ENCODE measurements at regions not wholly inside any gene's neighbourhood (a gene's known extent, or its start where the extent isn't known, plus 50 kb on each side); places are given as distances from the start of the nearest gene placed in this dataset.

GRCh38 chr15:97791824-97792792 is 168.4 kb upstream of the ARRDC4 start:
- H3K36me3 ChIP-seq (ENCODE audit: control insufficient read depth, insufficient read depth, low read length): no peaks in the 10 kb centered on the region
- Mint-ChIP-seq H3K27ac (ENCODE audit: unreplicated experiment) (no peak overlapping the region), H3K4me1 (ENCODE audit: low read depth, unreplicated experiment) (no peaks in the 10 kb centered on the region), H3K36me3 (ENCODE audit: insufficient read depth, unreplicated experiment) (no peaks in the 10 kb centered on the region), H3K9me3 (ENCODE audit: unreplicated experiment) (no peaks in the 10 kb centered on the region), H3K27me3 (ENCODE audit: insufficient read depth, unreplicated experiment) (peaks cover 11% of the 10 kb centered on the region), H3K4me3 (ENCODE audit: unreplicated experiment) (no peak overlapping the region)
- intact Hi-C loops (cut with micrococcal nuclease; ENCODE audit: unreplicated experiment): no loop called here
- H3K9me3 ChIP-seq: no peaks in the 10 kb centered on the region
- no TSS peak for BruUV-seq (replicated peaks)
- H3K4me1 ChIP-seq: no peaks in the 10 kb centered on the region
- ChIA-PET CTCF (no interaction called here), POLR2A (no interaction called here)
- no peaks in the 10 kb centered on the region for H3K27me3 ChIP-seq (replicated peaks; ENCODE audit: control insufficient read depth, insufficient read depth, low read length)
- no peak overlapping the region for H3K4me3 ChIP-seq (ENCODE audit: low read depth, low read length)
- TF ChIP-seq CTCF (IDR thresholded peaks at IDR 0.05; ENCODE audit: insufficient read depth in 1 of 2, low read depth in 1 of 2, low read length in 1 of 2, severe bottlenecking in 1 of 2, unreplicated experiment in 1 of 2): no peak
- DNase-seq: no peak

- no peak overlapping the region for H3K27ac Mint-ChIP-seq (ENCODE audit: unreplicated experiment)
- Histone ChIP-seq H3K9me3 (no peaks in the 10 kb centered on the region), H3K27me3 (replicated peaks; ENCODE audit: control insufficient read depth, insufficient read depth, low read length) (no peaks in the 10 kb centered on the region), H3K4me1 (no peaks in the 10 kb centered on the region), H3K36me3 (ENCODE audit: control insufficient read depth, insufficient read depth, low read length) (no peaks in the 10 kb centered on the region), H3K4me3 (ENCODE audit: low read depth, low read length) (no peak overlapping the region)
- ChIA-PET POLR2A (no interaction called here), CTCF (no interaction called here)
- TF ChIP-seq CTCF (IDR thresholded peaks at IDR 0.05; ENCODE audit: insufficient read depth in 1 of 2, low read depth in 1 of 2, low read length in 1 of 2, severe bottlenecking in 1 of 2, unreplicated experiment in 1 of 2): no peak
- no peaks in the 10 kb centered on the region for H3K9me3 Mint-ChIP-seq (ENCODE audit: unreplicated experiment)
- H3K36me3 Mint-ChIP-seq (ENCODE audit: insufficient read depth, unreplicated experiment): no peaks in the 10 kb centered on the region
- intact Hi-C loops (cut with micrococcal nuclease; ENCODE audit: unreplicated experiment): no loop called here
- H3K4me3 Mint-ChIP-seq (ENCODE audit: unreplicated experiment): no peak overlapping the region
- BruUV-seq (replicated peaks): no TSS peak
- no peak for DNase-seq
- no peaks in the 10 kb centered on the region for H3K4me1 Mint-ChIP-seq (ENCODE audit: low read depth, unreplicated experiment)
- H3K27me3 Mint-ChIP-seq (ENCODE audit: insufficient read depth, unreplicated experiment): peaks cover 6% of the 10 kb centered on the region
Measured at GRCh38 chr15:97804950-97805349, 155.6 kb upstream of the ARRDC4 start.

GRCh38 chr15:97806766-97807165 is 153.7 kb upstream of the ARRDC4 start:
- ChIA-PET CTCF (no interaction called here), POLR2A (no interaction called here)
- no TSS peak for BruUV-seq (replicated peaks)
- no peaks in the 10 kb centered on the region for H3K9me3 ChIP-seq
- TF ChIP-seq CTCF (IDR thresholded peaks at IDR 0.05; ENCODE audit: insufficient read depth in 1 of 2, low read depth in 1 of 2, low read length in 1 of 2, severe bottlenecking in 1 of 2, unreplicated experiment in 1 of 2): no peak
- H3K36me3 Mint-ChIP-seq (ENCODE audit: insufficient read depth, unreplicated experiment): no peaks in the 10 kb centered on the region
- H3K27me3 ChIP-seq (replicated peaks; ENCODE audit: control insufficient read depth, insufficient read depth, low read length): no peaks in the 10 kb centered on the region
- H3K4me1 Mint-ChIP-seq (ENCODE audit: low read depth, unreplicated experiment): no peaks in the 10 kb centered on the region
- no peak overlapping the region for H3K4me3 ChIP-seq (ENCODE audit: low read depth, low read length)
- H3K36me3 ChIP-seq (ENCODE audit: control insufficient read depth, insufficient read depth, low read length): no peaks in the 10 kb centered on the region
- DNase-seq: no peak
- no peak overlapping the region for H3K27ac Mint-ChIP-seq (ENCODE audit: unreplicated experiment)
- no peak overlapping the region for H3K4me3 Mint-ChIP-seq (ENCODE audit: unreplicated experiment)
- H3K4me1 ChIP-seq: no peaks in the 10 kb centered on the region
- H3K9me3 Mint-ChIP-seq (ENCODE audit: unreplicated experiment): peaks cover 17% of the 10 kb centered on the region
- intact Hi-C loops (cut with micrococcal nuclease; ENCODE audit: unreplicated experiment): no loop called here
- H3K27me3 Mint-ChIP-seq (ENCODE audit: insufficient read depth, unreplicated experiment): peaks cover 6% of the 10 kb centered on the region
